Stimulated activated CD8-positive, alpha-beta memory T cell treated with anti-CD3 and anti-CD28 coated beads, Interleukin-15, amount 100 ng/mL, for 4 hours (primary cell): ENCODE measurements at regions not wholly inside any gene's neighbourhood (a gene's known extent, or its start where the extent isn't known, plus 50 kb on each side); places are given as distances from the start of the nearest gene placed in this dataset.

ENCODE experiments used
- DNase-seq, 2 donors: peaks; one replicate each; pipeline ENCODE4 v3.0.0-alpha.2; 2020; ENCODE audit warnings: low read depth in 2 of 2

GRCh38 chr2:2694746-2695145, 363.7 kb upstream of the MYT1L start:
- no peak for DNase-seq

GRCh38 chr2:2692599-2693389, 361.7 kb upstream of the MYT1L start:
- DNase-seq, result no peak

GRCh38 chr2:2691419-2691818, 360.3 kb upstream of the MYT1L start:
- DNase-seq, result no peak

- no peak for DNase-seq
Measured at GRCh38 chr2:2690985-2691384, 359.9 kb upstream of the MYT1L start.

GRCh38 chr2:2689306-2689705, 358.2 kb upstream of the MYT1L start:
- no peak for DNase-seq

- DNase-seq, result no peak
Measured at GRCh38 chr2:2688254-2688653, 357.2 kb upstream of the MYT1L start.

GRCh38 chr2:2687745-2688144, 356.7 kb upstream of the MYT1L start:
- no peak for DNase-seq

GRCh38 chr2:2686222-2686621, 355.1 kb upstream of the MYT1L start:
- no peak for DNase-seq

GRCh38 chr2:2683606-2684224, 352.6 kb upstream of the MYT1L start:
- no peak for DNase-seq

GRCh38 chr2:2682700-2683342, 351.7 kb upstream of the MYT1L start:
- DNase-seq, result no peak

- no peak for DNase-seq
Measured at GRCh38 chr2:2681711-2682251, 350.7 kb upstream of the MYT1L start.

- DNase-seq, result no peak
Measured at GRCh38 chr2:2681085-2681484, 350.0 kb upstream of the MYT1L start.

- DNase-seq, result no peak
Measured at GRCh38 chr2:2674831-2675230, 343.8 kb upstream of the MYT1L start.

- no peak for DNase-seq
Measured at GRCh38 chr2:2673406-2673805, 342.3 kb upstream of the MYT1L start.

GRCh38 chr2:2672249-2672648, 341.2 kb upstream of the MYT1L start:
- DNase-seq, result no peak

- DNase-seq, result no peak
Measured at GRCh38 chr2:2671826-2672225, 340.8 kb upstream of the MYT1L start.

- no peak for DNase-seq
Measured at GRCh38 chr2:2669316-2669715, 338.2 kb upstream of the MYT1L start.

- DNase-seq, result no peak
Measured at GRCh38 chr2:2668681-2669265, 337.7 kb upstream of the MYT1L start.

GRCh38 chr2:2667690-2668089, 336.6 kb upstream of the MYT1L start:
- no peak for DNase-seq

GRCh38 chr2:2665834-2666133, 334.7 kb upstream of the MYT1L start:
- no peak for DNase-seq

GRCh38 chr2:2664989-2665833, 334.1 kb upstream of the MYT1L start:
- no peak for DNase-seq
